ES-I3 (cell line): ENCODE measurements at regions not wholly inside any gene's neighbourhood (a gene's known extent, or its start where the extent isn't known, plus 50 kb on each side); places are given as distances from the start of the nearest gene placed in this dataset.
A peak's percentile ranks its signal among the peaks of the same experiment; 100 is the strongest.

Experiments
- H3K36me3 ChIP-seq: 2 replicates; pipeline ENCODE4 v1.6.1; 2013; ENCODE audit warnings: mild to moderate bottlenecking, low read length, control low read depth, moderate library complexity; ENCODE audit not compliant: insufficient read depth
- H3K4me1 ChIP-seq: 2 replicates; pipeline ENCODE4 v1.6.1; 2013; ENCODE audit warnings: mild to moderate bottlenecking, control low read depth, low read length; ENCODE audit not compliant: insufficient read depth
- H3K9ac ChIP-seq: 2 replicates; pipeline ENCODE4 v1.6.1; 2013; ENCODE audit warnings: low read depth, mild to moderate bottlenecking, low read length, moderate library complexity
- H3K9me3 ChIP-seq: 2 replicates; pipeline ENCODE4 v1.6.1; 2013; ENCODE audit warnings: mild to moderate bottlenecking, low read length, moderate library complexity; ENCODE audit not compliant: control insufficient read depth, insufficient read depth

GRCh38 chr12:13304924-13305323, 108.4 kb downstream of the EMP1 start:
- Histone ChIP-seq H3K4me1 (no peaks in the 10 kb centered on the region), H3K9ac (no peak overlapping the region), H3K36me3 (no peaks in the 10 kb centered on the region), H3K9me3 (no peaks in the 10 kb centered on the region; the same call in 1 of the 2 replicates)

- no peak overlapping the region for H3K9ac ChIP-seq
- H3K4me1 ChIP-seq = no peaks in the 10 kb centered on the region
- no peaks in the 10 kb centered on the region for H3K36me3 ChIP-seq
- no peaks in the 10 kb centered on the region for H3K9me3 ChIP-seq
Observed at GRCh38 chr12:13299457-13299856, 102.9 kb downstream of the EMP1 start.

DNA sequence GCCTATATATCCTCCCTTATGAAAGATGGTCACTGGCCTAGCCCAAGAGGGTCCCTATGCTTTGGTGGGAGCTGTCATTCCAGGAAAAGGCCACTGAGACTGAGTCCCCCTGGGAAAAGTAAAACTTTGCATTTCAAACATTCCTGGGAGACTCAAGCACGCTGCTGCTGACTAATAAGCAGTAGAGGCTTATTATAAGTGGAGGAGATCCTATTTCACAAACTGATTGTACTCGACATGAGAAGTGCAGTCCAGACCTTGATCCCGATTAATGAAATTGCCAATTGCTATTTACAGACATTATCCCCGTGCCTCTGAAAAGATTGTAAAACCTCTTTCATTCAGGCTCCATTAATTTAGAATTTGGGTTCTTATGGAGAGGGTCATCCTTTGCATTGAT, 96.6 kb downstream of the EMP1 start:
- Histone ChIP-seq H3K4me1 (no peaks in the 10 kb centered on the region), H3K9ac (no peak overlapping the region), H3K9me3 (no peaks in the 10 kb centered on the region), H3K36me3 (no peaks in the 10 kb centered on the region)

DNA sequence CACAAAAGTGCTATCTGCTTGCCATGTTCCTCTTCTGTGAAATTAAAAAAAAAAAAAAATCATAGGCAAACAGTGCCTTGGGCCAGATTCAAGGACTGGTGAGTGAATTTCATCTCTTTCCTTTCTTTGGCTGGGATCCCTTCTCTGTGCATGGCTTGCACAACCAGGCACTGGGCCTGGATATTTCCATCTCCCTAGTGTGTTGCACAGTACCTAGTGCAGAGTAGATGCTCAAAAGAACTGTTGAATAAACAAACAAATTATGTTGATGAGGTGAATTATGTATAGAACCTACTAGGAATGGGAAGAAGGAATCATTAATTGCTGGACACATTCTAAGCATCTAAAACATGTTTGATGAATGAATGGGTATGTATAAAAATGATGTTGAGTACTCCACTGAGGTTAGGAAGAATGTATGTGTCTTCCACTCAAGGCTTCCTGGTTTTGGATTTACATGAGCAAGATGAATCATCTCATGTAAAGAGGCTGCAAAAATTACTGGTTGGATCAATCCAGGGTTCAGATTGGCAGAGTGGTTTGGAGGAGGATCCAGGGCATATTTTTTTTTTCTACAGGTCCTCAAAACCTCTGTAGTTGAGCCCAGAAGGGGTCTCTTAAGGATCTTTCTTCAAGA, 93.2 kb downstream of the EMP1 start:
- Histone ChIP-seq H3K36me3 (no peaks in the 10 kb centered on the region), H3K9ac (no peak overlapping the region), H3K9me3 (no peaks in the 10 kb centered on the region), H3K4me1 (no peaks in the 10 kb centered on the region)

DNA sequence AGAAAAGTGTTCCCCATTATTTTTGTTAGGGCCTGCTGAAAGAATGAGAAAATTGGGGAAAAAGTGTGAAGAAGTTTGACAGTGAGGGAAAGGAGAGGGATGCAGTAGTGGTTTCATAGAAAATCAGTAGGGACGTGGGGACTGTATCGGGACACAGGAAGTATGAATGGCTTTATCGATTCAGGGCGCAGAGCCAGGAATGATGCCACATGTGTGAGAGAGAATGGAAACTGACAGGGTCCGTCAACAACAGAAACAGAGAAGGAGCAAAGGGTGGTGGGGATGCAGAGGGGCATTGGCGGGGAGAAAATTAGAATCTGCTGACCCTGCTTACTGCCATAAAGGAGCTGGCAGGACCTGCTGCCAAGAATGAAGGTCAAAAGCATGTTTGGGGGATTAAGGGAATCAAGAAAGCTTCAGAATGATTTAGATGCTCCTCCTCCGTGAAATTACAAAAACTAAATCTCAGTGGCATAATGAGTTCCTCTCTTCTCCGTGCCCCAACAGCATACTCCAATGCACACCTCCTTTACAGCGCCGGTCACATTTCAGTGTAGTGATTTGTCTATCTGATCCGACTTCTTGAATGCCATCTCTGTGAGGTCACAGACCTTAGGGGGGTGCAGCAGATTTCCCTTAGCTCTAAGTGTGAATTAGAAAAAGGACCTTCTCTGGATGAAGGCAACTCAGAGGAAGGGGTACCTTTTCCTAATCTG, 92.6 kb downstream of the EMP1 start:
- no peak overlapping the region for H3K9ac ChIP-seq
- H3K36me3 ChIP-seq = no peaks in the 10 kb centered on the region
- H3K4me1 ChIP-seq = no peaks in the 10 kb centered on the region
- H3K9me3 ChIP-seq = no peaks in the 10 kb centered on the region

DNA sequence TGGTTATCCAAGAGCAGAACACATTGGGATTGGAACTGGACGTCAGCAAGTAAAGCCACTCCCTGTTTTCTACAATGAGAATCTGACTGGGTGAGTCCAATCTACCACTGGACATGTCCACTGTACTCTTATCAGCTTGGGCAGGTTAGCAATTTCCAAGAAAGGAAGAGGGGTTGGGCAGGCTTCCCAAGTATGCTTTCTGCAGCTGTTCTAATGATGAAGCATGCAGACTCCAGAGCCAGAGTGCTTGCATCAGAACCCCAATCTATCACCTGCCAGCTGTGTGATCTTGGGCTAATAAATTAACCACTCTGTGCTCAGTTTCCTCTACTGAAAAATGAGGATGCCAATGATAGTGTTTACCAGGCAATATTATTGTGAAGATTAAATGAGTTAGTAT, 92.0 kb downstream of the EMP1 start:
- no peaks in the 10 kb centered on the region for H3K4me1 ChIP-seq
- no peaks in the 10 kb centered on the region for H3K9me3 ChIP-seq
- H3K9ac ChIP-seq = no peak overlapping the region
- H3K36me3 ChIP-seq = no peaks in the 10 kb centered on the region

- Histone ChIP-seq H3K9ac (no peak overlapping the region), H3K4me1 (no peaks in the 10 kb centered on the region), H3K9me3 (no peaks in the 10 kb centered on the region), H3K36me3 (no peaks in the 10 kb centered on the region)
Observed at GRCh38 chr12:13283867-13284266, 87.3 kb downstream of the EMP1 start.

- Histone ChIP-seq H3K36me3 (no peaks in the 10 kb centered on the region), H3K9me3 (no peaks in the 10 kb centered on the region), H3K9ac (no peak overlapping the region), H3K4me1 (peaks cover under 1% of the 10 kb centered on the region; the same call in 1 of the 2 replicates)
Observed at GRCh38 chr12:13282861-13283260, 86.3 kb downstream of the EMP1 start.

- Histone ChIP-seq H3K36me3 (no peaks in the 10 kb centered on the region), H3K9me3 (no peaks in the 10 kb centered on the region), H3K4me1 (peaks cover 11% of the 10 kb centered on the region), H3K9ac (peak overlapping the region; percentile 8; the same call in 1 of the 2 replicates)
Observed at GRCh38 chr12:13278249-13278787, 81.8 kb downstream of the EMP1 start.

DNA sequence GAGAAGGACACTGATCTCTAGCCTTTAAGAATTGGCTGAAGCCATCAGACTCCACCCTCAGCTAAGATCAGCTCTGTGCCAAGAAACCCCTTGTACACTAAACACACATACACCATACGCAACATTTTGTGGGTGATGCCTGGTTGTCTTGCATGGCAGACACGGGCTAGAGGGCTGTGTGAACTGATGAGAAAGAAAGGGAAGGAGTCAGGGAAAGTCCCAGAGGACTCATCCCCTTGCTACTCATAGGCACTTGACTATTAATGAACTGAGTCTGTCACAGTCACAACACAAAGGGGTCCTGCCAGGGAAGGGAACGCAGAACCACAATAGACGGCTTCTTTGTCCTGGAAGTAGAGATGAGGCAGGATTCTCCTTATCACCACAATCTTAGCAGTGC, 80.8 kb downstream of the EMP1 start:
- peaks cover 11% of the 10 kb centered on the region for H3K4me1 ChIP-seq
- no peaks in the 10 kb centered on the region for H3K9me3 ChIP-seq
- no peak overlapping the region for H3K9ac ChIP-seq
- no peaks in the 10 kb centered on the region for H3K36me3 ChIP-seq

GRCh38 chr12:13275241-13276085, 78.9 kb downstream of the EMP1 start:
- peaks cover 11% of the 10 kb centered on the region for H3K4me1 ChIP-seq
- no peaks in the 10 kb centered on the region for H3K9me3 ChIP-seq

GRCh38 chr12:13273850-13274249, 77.3 kb downstream of the EMP1 start:
- Histone ChIP-seq H3K9ac (no peak overlapping the region), H3K36me3 (no peaks in the 10 kb centered on the region), H3K9me3 (no peaks in the 10 kb centered on the region), H3K4me1 (peaks cover 11% of the 10 kb centered on the region)

More at GRCh38 chr12:13275241-13276085, 78.9 kb downstream of the EMP1 start:
- Histone ChIP-seq H3K36me3 (no peaks in the 10 kb centered on the region), H3K9ac (no peak overlapping the region)

DNA sequence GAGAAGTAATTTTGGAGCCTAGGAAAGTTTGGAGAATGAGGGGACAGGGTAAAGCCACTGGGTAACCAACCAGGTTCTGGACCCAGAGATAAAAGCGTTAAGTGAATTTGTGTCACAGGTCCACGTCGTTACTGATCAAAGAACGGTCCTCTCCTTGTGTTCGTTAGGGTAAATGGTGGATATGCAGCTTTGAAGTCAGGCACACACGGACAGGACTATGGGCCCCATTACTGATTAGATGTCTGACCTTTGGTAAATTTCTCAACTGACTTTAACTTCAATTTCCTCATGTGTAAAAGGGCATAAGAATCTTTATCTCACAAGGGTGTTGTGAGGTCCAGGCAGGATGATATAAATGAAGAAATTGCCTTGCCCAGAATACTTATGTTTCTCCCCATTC, 76.6 kb downstream of the EMP1 start:
- H3K36me3 ChIP-seq = no peaks in the 10 kb centered on the region
- peaks cover 11% of the 10 kb centered on the region for H3K4me1 ChIP-seq
- H3K9me3 ChIP-seq = no peaks in the 10 kb centered on the region
- H3K9ac ChIP-seq = no peak overlapping the region

DNA sequence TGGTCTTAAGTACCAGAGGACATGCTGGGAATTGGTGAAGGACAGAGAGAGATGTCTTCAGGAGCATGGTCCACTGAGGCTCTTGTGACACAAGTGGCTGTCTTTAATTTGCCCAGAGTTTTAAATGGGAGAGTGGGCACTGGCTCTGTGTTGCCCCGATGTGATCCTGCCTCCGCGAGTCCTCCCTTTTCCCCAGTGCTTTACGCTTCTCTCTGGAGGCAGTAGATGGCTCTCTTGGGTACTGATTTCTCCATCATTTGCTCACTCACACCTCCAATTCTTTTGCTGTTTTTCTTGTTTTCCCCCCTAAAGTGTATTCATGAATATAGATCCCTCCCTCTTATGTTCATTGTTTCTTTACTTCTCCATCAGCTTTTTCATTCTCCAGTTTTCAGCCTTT, 74.3 kb downstream of the EMP1 start:
- Histone ChIP-seq H3K36me3 (no peaks in the 10 kb centered on the region), H3K9me3 (no peaks in the 10 kb centered on the region), H3K9ac (no peak overlapping the region), H3K4me1 (peaks cover 4% of the 10 kb centered on the region)
